K562 (cell line): ENCODE measurements at regions not wholly inside any gene's neighbourhood (a gene's known extent, or its start where the extent isn't known, plus 50 kb on each side); places are given as distances from the start of the nearest gene placed in this dataset.

Experiments used
- ATAC-seq: fragments of 200-7000 bp; cut with Tn5 transposase; 3 replicates; pipeline ENCODE4 v1.9.1; 2020; ENCODE audit warnings: moderate library complexity
- BruUV-seq: library from RNA; stranded (reverse); fragments of 400-500 nt; replicated peaks from 2 replicates; lab custom pipeline; 2021; lab: Mats Ljungman, UMichigan
- CTCF ChIA-PET: fragments of 300-600 bp; formaldehyde crosslinking; extraction: SDS; loops from one replicate; lab custom pipeline; 2021; ENCODE audit warnings: low intra/inter-chr PET ratio; lab: Yijun Ruan, JAX
- POLR2A ChIA-PET: fragments of 300-600, 350-650 bp; sonication (Branson Sonifier 250); formaldehyde crosslinking; extraction: SDS; loops from one replicate; lab custom pipeline; 2021; ENCODE audit warnings: antibody characterized with exemption, inconsistent platforms; lab: Yijun Ruan, JAX
- DNase-seq, 4 experiments: peaks; one replicate each; pipeline versions ENCODE4 v3.0.0 to v3.0.0-alpha.2; 2011 to 2018; ENCODE audit warnings: low spot score in 3 of 4, mixed read lengths in 3 of 4; ENCODE audit errors: extremely low read depth in 1 of 4
- FAIRE-seq: peaks from 2 replicates; lab custom pipeline; 2011; peaks lifted over from hg19 to GRCh38; lab: Jason Lieb, UNC
- H2AFZ ChIP-seq: 2 replicates; pipeline ENCODE4 v1.6.0; 2011; ENCODE audit warnings: low read depth, low read length, control low read depth, inconsistent platforms
- H3K27ac ChIP-seq: fragments of 200-600 bp; 3 replicates; pipeline ENCODE4 v1.8.0; 2011; ENCODE audit warnings: low read depth, mild to moderate bottlenecking, control low read depth, inconsistent platforms, low read length, moderate library complexity, mixed read lengths; ENCODE audit errors: extremely low read depth
- H3K27me3 ChIP-seq, 2 experiments: fragments of 300-600 bp in 1 of 2; 2 replicates in 1 of 2; 3 replicates in 1 of 2; pipeline versions ENCODE4 v1.6.0 to v1.8.0; 2011; ENCODE audit warnings: inconsistent platforms in 2 of 2, low read length in 2 of 2, mild to moderate bottlenecking in 1 of 2, mixed read lengths in 1 of 2, moderate library complexity in 1 of 2; ENCODE audit not compliant: control insufficient read depth in 2 of 2, insufficient read depth in 2 of 2
- H3K36me3 ChIP-seq: fragments of 300-600 bp; 3 replicates; pipeline ENCODE4 v1.8.0; 2011; ENCODE audit warnings: mild to moderate bottlenecking, low read length, inconsistent platforms; ENCODE audit not compliant: control insufficient read depth, insufficient read depth
- H3K4me1 ChIP-seq, 2 experiments: fragments of 200-600 bp in 1 of 2; replicated peaks in 1 of 2; 2 replicates in 1 of 2; 3 replicates in 1 of 2; pipeline versions ENCODE4 v1.5.1 to v1.8.0; 2011; ENCODE audit warnings: inconsistent platforms in 2 of 2, low read length in 2 of 2, mild to moderate bottlenecking in 1 of 2, mixed read lengths in 1 of 2, moderate library complexity in 1 of 2; ENCODE audit not compliant: control insufficient read depth in 2 of 2, insufficient read depth in 2 of 2
- H3K4me2 ChIP-seq: 2 replicates; pipeline ENCODE4 v1.6.1; 2011; ENCODE audit warnings: low read length, control low read depth, inconsistent platforms, mixed read lengths; ENCODE audit not compliant: insufficient read depth
- H3K4me3 ChIP-seq: fragments of 200-600 bp; sonication (generic), shearing (Covaris generic); 2 replicates; pipeline ENCODE4 v1.5.1; 2016; ENCODE audit warnings: control low read depth, inconsistent platforms
- H3K79me2 ChIP-seq: fragments of 200-600 bp; 3 replicates; pipeline ENCODE4 v1.8.0; 2011; ENCODE audit warnings: low read length, inconsistent platforms; ENCODE audit not compliant: control insufficient read depth, insufficient read depth
- H3K9ac ChIP-seq, 2 experiments: 2 replicates each; pipeline versions ENCODE4 v1.6.0 to v1.6.1; 2011; ENCODE audit warnings: low read depth in 2 of 2, low read length in 2 of 2, control low read depth in 1 of 2, inconsistent platforms in 1 of 2, mild to moderate bottlenecking in 1 of 2, mixed read lengths in 1 of 2; ENCODE audit not compliant: insufficient read depth in 1 of 2
- H3K9me1 ChIP-seq: one replicate; pipeline ENCODE4 v1.6.0; 2011; ENCODE audit warnings: inconsistent platforms, mild to moderate bottlenecking, low read length, moderate library complexity; ENCODE audit not compliant: control insufficient read depth, insufficient read depth
- H3K9me3 ChIP-seq: replicated peaks from 2 replicates; pipeline ENCODE4 v1.5.1; 2011; ENCODE audit warnings: low read depth, low read length, inconsistent platforms; ENCODE audit not compliant: control insufficient read depth, insufficient read depth
- H4K20me1 ChIP-seq: replicated peaks from 2 replicates; pipeline ENCODE4 v1.6.1; 2011; ENCODE audit warnings: low read length, inconsistent platforms, mixed read lengths; ENCODE audit not compliant: control insufficient read depth, insufficient read depth
- CTCF ChIP-seq, 3 experiments: IDR thresholded peaks in 2 of 3; conservative IDR thresholded peaks in 1 of 3; 2 replicates each; pipeline ENCODE4 v1.5.1; 2011 to 2012; ENCODE audit warnings: low read length in 3 of 3, mild to moderate bottlenecking in 3 of 3, control low read depth in 2 of 3, improper control_type of control experiment in 1 of 3, inconsistent platforms in 1 of 3, low read depth in 1 of 3, mixed read lengths in 1 of 3, moderate library complexity in 1 of 3; ENCODE audit not compliant: insufficient read depth in 2 of 3
- NFATC3 ChIP-seq: fragments of 450-650 bp; IDR thresholded peaks from 2 replicates; pipeline ENCODE4 v1.6.1; 2017; ENCODE audit warnings: mild to moderate bottlenecking
- ZNF75A ChIP-seq: fragments of 450-650 bp; formaldehyde crosslinking; IDR thresholded peaks from 2 replicates; pipeline ENCODE4 v1.4.0; 2020; ENCODE audit warnings: mild to moderate bottlenecking
- WGBS: fragments of 100-300 bp; shearing (Covaris generic); methylation state at CpG from one replicate; pipeline ENCODE4 v1.1.6; 2016; ENCODE audit warnings: low coverage, mixed read lengths; ENCODE audit not compliant: insufficient coverage; ENCODE audit errors: missing lambda C conversion rate; 5-methylcytosine and 5-hydroxymethylcytosine counted together
- in situ Hi-C: fragments of 300-500 bp; cut with MboI; formaldehyde crosslinking; loops from 4 replicates; pipeline ENCODE4 v1.15.0; 2018; ENCODE audit warnings: inconsistent platforms, mixed read lengths
- intact Hi-C: fragments of 100-400 bp; cut with micrococcal nuclease; formaldehyde crosslinking; loops from 2 replicates; pipeline ENCODE4 v1.14.2; 2022
- TF ChIP-seq, protein P1 (sequence below): fragments of 250-450 bp; sonication (Bioruptor Pico); IDR thresholded peaks from 2 replicates; pipeline ENCODE4 v1.4.0; 2020
- TF ChIP-seq, protein P2 (sequence below), 2 experiments: fragments of 450-650 bp in 1 of 2; sonication (generic) in 1 of 2; formaldehyde crosslinking; conservative IDR thresholded peaks; 2 replicates each; pipeline versions ENCODE4 v1.4.0 to v1.8.1; 2020 to 2022; ENCODE audit warnings: mild to moderate bottlenecking in 1 of 2, missing genetic modification reagents in 1 of 2

DNA sequence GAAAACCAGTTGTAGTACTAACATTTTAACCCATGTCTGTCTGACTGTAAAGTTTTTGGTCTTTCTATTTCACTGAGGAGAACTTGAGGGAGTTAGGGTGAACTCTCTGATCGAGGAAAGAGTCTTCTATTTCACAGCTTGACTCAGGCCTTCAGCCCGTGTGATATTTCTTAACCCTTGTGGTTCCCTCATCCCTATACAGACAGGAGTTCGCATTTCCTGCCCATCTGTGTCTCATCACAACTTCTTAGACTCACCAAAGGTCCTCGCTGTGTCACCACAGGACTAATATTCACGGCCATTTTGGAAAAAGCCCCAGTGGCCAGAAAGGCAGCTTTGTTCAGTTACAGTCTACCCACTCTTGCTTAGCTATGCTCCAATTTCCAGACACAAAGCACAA is 172.8 kb downstream of the FAM181B start:
- Histone ChIP-seq H3K4me3 (no peak overlapping the region), H3K9me1 (no peaks in the 10 kb centered on the region), H3K36me3 (no peaks in the 10 kb centered on the region), H3K27me3 (no peaks in the 10 kb centered on the region), H3K4me1 (no peaks in the 10 kb centered on the region), H3K9me3 (no peaks in the 10 kb centered on the region), H3K9ac (no peak overlapping the region), H4K20me1 (no peaks in the 10 kb centered on the region), H3K4me2 (no peak overlapping the region), H3K27ac (no peak overlapping the region), H2AFZ (no peak overlapping the region), H3K79me2 (no peaks in the 10 kb centered on the region)
- TF ChIP-seq, protein P1, sequence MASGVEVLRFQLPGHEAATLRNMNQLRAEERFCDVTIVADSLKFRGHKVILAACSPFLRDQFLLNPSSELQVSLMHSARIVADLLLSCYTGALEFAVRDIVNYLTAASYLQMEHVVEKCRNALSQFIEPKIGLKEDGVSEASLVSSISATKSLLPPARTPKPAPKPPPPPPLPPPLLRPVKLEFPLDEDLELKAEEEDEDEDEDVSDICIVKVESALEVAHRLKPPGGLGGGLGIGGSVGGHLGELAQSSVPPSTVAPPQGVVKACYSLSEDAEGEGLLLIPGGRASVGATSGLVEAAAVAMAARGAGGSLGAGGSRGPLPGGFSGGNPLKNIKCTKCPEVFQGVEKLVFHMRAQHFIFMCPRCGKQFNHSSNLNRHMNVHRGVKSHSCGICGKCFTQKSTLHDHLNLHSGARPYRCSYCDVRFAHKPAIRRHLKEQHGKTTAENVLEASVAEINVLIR (CRISPR knock-in tag), result no peak
- TF ChIP-seq, protein P2, sequence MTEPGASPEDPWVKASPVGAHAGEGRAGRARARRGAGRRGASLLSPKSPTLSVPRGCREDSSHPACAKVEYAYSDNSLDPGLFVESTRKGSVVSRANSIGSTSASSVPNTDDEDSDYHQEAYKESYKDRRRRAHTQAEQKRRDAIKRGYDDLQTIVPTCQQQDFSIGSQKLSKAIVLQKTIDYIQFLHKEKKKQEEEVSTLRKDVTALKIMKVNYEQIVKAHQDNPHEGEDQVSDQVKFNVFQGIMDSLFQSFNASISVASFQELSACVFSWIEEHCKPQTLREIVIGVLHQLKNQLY (CRISPR knock-in tag; conservative IDR thresholded peaks at IDR 0.05), result no peak
- no peak for TF ChIP-seq NFATC3
- no peak for TF ChIP-seq ZNF75A
- TF ChIP-seq CTCF (IDR thresholded peaks at IDR 0.05 in 2 of 3, conservative IDR thresholded peaks at IDR 0.05 in 1 of 3; ENCODE audit: insufficient read depth in 2 of 3, low read depth in 1 of 3, low read length in 3 of 3), result no peak
- POLR2A ChIA-PET, result no interaction called here
- intact Hi-C loops (no loop called here), in situ Hi-C loops (no loop called here)
- 2% methylated on average over 5 of the region's 5 CpGs for WGBS
- DNase-seq, result no peak
- no peak for FAIRE-seq
- ATAC-seq, result no peak
- CTCF ChIA-PET, result no interaction called here
- no TSS peak for BruUV-seq
